ENCODE measurements at regions not wholly inside any gene's neighbourhood (a gene's known extent, or its start where the extent isn't known, plus 50 kb on each side); places are given as distances from the start of the nearest gene placed in this dataset.

DNA sequence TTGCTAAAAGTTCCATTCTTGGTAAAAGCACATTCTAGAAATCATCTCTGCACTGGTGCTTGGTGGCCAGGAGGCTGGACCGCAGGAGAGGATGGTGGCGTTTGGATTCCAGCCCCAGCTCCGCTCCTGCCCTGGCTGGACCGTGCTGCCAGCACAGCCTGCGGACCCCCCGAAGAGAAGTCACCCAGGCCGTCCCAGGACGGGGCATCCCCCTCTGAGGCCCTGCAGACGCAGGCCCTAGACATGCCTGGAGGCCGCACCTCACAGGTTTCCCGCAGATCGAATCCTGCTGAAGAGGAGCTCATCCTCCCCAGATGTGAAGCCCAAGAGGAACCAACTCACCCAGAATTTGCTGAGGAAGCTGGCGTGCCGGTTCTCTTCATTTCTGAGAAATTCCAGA, 159.0 kb downstream of the TEX29 start:
- TF ChIP-seq EZH2 (IDR thresholded peaks at IDR 0.05; ENCODE audit: insufficient read depth, low read length) = no peak
- TF ChIP-seq, protein P1, sequence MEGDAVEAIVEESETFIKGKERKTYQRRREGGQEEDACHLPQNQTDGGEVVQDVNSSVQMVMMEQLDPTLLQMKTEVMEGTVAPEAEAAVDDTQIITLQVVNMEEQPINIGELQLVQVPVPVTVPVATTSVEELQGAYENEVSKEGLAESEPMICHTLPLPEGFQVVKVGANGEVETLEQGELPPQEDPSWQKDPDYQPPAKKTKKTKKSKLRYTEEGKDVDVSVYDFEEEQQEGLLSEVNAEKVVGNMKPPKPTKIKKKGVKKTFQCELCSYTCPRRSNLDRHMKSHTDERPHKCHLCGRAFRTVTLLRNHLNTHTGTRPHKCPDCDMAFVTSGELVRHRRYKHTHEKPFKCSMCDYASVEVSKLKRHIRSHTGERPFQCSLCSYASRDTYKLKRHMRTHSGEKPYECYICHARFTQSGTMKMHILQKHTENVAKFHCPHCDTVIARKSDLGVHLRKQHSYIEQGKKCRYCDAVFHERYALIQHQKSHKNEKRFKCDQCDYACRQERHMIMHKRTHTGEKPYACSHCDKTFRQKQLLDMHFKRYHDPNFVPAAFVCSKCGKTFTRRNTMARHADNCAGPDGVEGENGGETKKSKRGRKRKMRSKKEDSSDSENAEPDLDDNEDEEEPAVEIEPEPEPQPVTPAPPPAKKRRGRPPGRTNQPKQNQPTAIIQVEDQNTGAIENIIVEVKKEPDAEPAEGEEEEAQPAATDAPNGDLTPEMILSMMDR (IDR thresholded peaks at IDR 0.05; ENCODE audit: insufficient read depth, low read depth, low read length) = no peak
- Histone ChIP-seq H3K4me1 (ENCODE audit: insufficient read depth, low read length) (no peaks in the 10 kb centered on the region), H4K20me1 (ENCODE audit: insufficient read depth, low read length) (no peaks in the 10 kb centered on the region), H3K9ac (ENCODE audit: low read length) (no peak overlapping the region), H3K4me3 (ENCODE audit: insufficient read depth, low read depth, low read length) (no peak overlapping the region), H3K27ac (ENCODE audit: low read depth, low read length) (no peak overlapping the region), H3K36me3 (ENCODE audit: insufficient read depth, low read length) (no peaks in the 10 kb centered on the region), H3K27me3 (ENCODE audit: insufficient read depth, low read length) (no peaks in the 10 kb centered on the region), H3K9me3 (ENCODE audit: insufficient read depth, low read depth, low read length) (peaks cover 4% of the 10 kb centered on the region), H2AFZ (ENCODE audit: low read depth, low read length) (no peak overlapping the region), H3K79me2 (ENCODE audit: insufficient read depth, low read length) (no peaks in the 10 kb centered on the region), H3K4me2 (ENCODE audit: low read length) (no peak overlapping the region)
- FAIRE-seq (no peak), DNase-seq (ENCODE audit: low read depth) (no peak)
- no peak overlapping the region for H3K27ac Mint-ChIP-seq (ENCODE audit: unreplicated experiment)
- peaks cover 39% of the 10 kb centered on the region for H3K27me3 Mint-ChIP-seq (ENCODE audit: low read depth, unreplicated experiment)
- H3K36me3 Mint-ChIP-seq (ENCODE audit: low read depth, unreplicated experiment) = no peaks in the 10 kb centered on the region
- no peaks in the 10 kb centered on the region for H3K4me1 Mint-ChIP-seq (ENCODE audit: low read depth, unreplicated experiment)
- no peak overlapping the region for H3K4me3 Mint-ChIP-seq (ENCODE audit: unreplicated experiment)
- peaks cover 2% of the 10 kb centered on the region for H3K9me3 Mint-ChIP-seq (ENCODE audit: unreplicated experiment)

DNA sequence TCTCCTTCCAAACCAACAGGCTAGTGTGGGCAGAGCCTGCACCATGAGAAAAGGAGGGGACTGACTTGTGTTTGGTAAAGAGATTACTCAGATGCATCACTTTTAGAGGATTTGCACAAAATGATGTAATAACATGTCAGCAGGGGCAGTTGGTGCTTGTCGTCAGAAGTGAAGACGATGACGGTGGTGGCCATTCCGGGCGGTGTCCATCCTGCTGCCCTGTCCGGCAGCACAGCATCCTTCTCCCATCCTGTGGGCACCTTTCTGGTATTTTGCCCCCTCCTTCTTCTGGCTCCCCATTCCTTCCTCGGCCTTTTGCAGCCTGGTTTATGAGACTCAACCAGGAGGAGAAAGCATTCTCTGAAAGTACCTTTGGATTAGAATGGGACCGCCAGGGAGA, 160.1 kb downstream of the TEX29 start:
- no peaks in the 10 kb centered on the region for H3K4me1 Mint-ChIP-seq (ENCODE audit: low read depth, unreplicated experiment)
- Histone ChIP-seq H3K9ac (ENCODE audit: low read length) (no peak overlapping the region), H3K36me3 (ENCODE audit: insufficient read depth, low read length) (no peaks in the 10 kb centered on the region), H2AFZ (ENCODE audit: low read depth, low read length) (no peak overlapping the region), H3K27me3 (ENCODE audit: insufficient read depth, low read length) (no peaks in the 10 kb centered on the region), H4K20me1 (ENCODE audit: insufficient read depth, low read length) (no peaks in the 10 kb centered on the region), H3K9me3 (ENCODE audit: insufficient read depth, low read depth, low read length) (peaks cover 4% of the 10 kb centered on the region), H3K79me2 (ENCODE audit: insufficient read depth, low read length) (no peaks in the 10 kb centered on the region), H3K4me2 (ENCODE audit: low read length) (no peak overlapping the region), H3K4me3 (ENCODE audit: insufficient read depth, low read depth, low read length) (no peak overlapping the region), H3K27ac (ENCODE audit: low read depth, low read length) (no peak overlapping the region), H3K4me1 (ENCODE audit: insufficient read depth, low read length) (no peaks in the 10 kb centered on the region)
- H3K36me3 Mint-ChIP-seq (ENCODE audit: low read depth, unreplicated experiment) = no peaks in the 10 kb centered on the region
- TF ChIP-seq, protein P1 (IDR thresholded peaks at IDR 0.05; ENCODE audit: insufficient read depth, low read depth, low read length) = no peak
- TF ChIP-seq EZH2 (IDR thresholded peaks at IDR 0.05; ENCODE audit: insufficient read depth, low read length) = no peak
- peaks cover 44% of the 10 kb centered on the region for H3K27me3 Mint-ChIP-seq (ENCODE audit: low read depth, unreplicated experiment)
- FAIRE-seq (no peak), DNase-seq (ENCODE audit: low read depth) (no peak)
- H3K27ac Mint-ChIP-seq (ENCODE audit: unreplicated experiment) = no peak overlapping the region
- H3K9me3 Mint-ChIP-seq (ENCODE audit: unreplicated experiment) = peaks cover 5% of the 10 kb centered on the region
- no peak overlapping the region for H3K4me3 Mint-ChIP-seq (ENCODE audit: unreplicated experiment)

DNA sequence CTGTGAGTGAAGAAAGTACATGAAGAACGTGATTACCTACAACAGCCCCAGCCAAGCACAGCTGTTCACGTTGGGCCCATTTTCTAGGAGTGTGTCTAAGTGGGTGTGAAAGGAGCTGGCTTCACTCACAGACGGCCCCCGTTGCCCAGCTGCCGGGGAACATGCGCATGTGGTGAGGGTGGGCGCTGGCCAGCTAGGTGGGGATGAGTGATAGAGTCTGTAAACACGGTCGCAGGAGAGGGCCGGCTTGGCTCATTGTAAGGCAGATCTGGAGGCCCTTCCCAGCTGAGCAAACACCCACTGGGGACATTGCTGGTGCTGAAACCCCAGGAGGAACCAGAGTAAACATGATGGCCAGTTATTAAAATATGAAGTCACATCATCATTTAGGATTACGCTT, 160.5 kb downstream of the TEX29 start:
- peaks cover 4% of the 10 kb centered on the region for H3K9me3 ChIP-seq (ENCODE audit: insufficient read depth, low read depth, low read length)
- no peaks in the 10 kb centered on the region for H4K20me1 ChIP-seq (ENCODE audit: insufficient read depth, low read length)
- H3K27ac Mint-ChIP-seq (ENCODE audit: unreplicated experiment) = no peak overlapping the region
- no peaks in the 10 kb centered on the region for H3K79me2 ChIP-seq (ENCODE audit: insufficient read depth, low read length)
- H3K9ac ChIP-seq (ENCODE audit: low read length) = no peak overlapping the region
- no peak overlapping the region for H3K27ac ChIP-seq (ENCODE audit: low read depth, low read length)
- peaks cover 40% of the 10 kb centered on the region for H3K27me3 Mint-ChIP-seq (ENCODE audit: low read depth, unreplicated experiment)
- no peaks in the 10 kb centered on the region for H3K27me3 ChIP-seq (ENCODE audit: insufficient read depth, low read length)
- no peak overlapping the region for H3K4me3 ChIP-seq (ENCODE audit: insufficient read depth, low read depth, low read length)
- no peak overlapping the region for H2AFZ ChIP-seq (ENCODE audit: low read depth, low read length)
- no peak for DNase-seq (ENCODE audit: low read depth)
- H3K36me3 ChIP-seq (ENCODE audit: insufficient read depth, low read length) = no peaks in the 10 kb centered on the region
- peaks cover 9% of the 10 kb centered on the region for H3K9me3 Mint-ChIP-seq (ENCODE audit: unreplicated experiment)
- H3K4me1 Mint-ChIP-seq (ENCODE audit: low read depth, unreplicated experiment) = no peaks in the 10 kb centered on the region
- FAIRE-seq = no peak
- H3K4me2 ChIP-seq (ENCODE audit: low read length) = no peak overlapping the region
- H3K4me3 Mint-ChIP-seq (ENCODE audit: unreplicated experiment) = no peak overlapping the region
- no peaks in the 10 kb centered on the region for H3K36me3 Mint-ChIP-seq (ENCODE audit: low read depth, unreplicated experiment)
- H3K4me1 ChIP-seq (ENCODE audit: insufficient read depth, low read length) = no peaks in the 10 kb centered on the region
- TF ChIP-seq EZH2 (IDR thresholded peaks at IDR 0.05; ENCODE audit: insufficient read depth, low read length) = no peak
- TF ChIP-seq, protein P1 (IDR thresholded peaks at IDR 0.05; ENCODE audit: insufficient read depth, low read depth, low read length) = no peak
